ENCODE measurements at regions not wholly inside any gene's neighbourhood (a gene's known extent, or its start where the extent isn't known, plus 50 kb on each side); places are given as distances from the start of the nearest gene placed in this dataset.

- H3K4me3 ChIP-seq (ENCODE audit: low read depth in 2 of 2, low read length in 2 of 2) = no peak overlapping the region
- ChIA-PET CTCF (no interaction called here), POLR2A (no interaction called here)
- no peaks in the 10 kb centered on the region for H3K9me3 ChIP-seq (ENCODE audit: control insufficient read depth, insufficient read depth, low read depth, low read length)
- no TSS peak for BruUV-seq (replicated peaks)
- H3K36me3 ChIP-seq (ENCODE audit: control insufficient read depth, insufficient read depth, low read length) = no peaks in the 10 kb centered on the region
- no peak overlapping the region for H3K27ac ChIP-seq (ENCODE audit: low read length)
- no peaks in the 10 kb centered on the region for H3K4me1 ChIP-seq (ENCODE audit: control insufficient read depth, insufficient read depth, low read length)
- no peaks in the 10 kb centered on the region for H3K27me3 ChIP-seq (ENCODE audit: control insufficient read depth, insufficient read depth, low read length)
- intact Hi-C loops (cut with micrococcal nuclease; ENCODE audit: unreplicated experiment) = no loop called here
- in situ Hi-C loops (cut with HindIII; ENCODE audit: low pct_unique_long_range_greater_than_20kb, low sequenced_read_pairs) = no loop called here
- no peak for DNase-seq (ENCODE audit: low read depth, low spot score)
- peak; percentile 70 for ATAC-seq
- TF ChIP-seq POLR2AphosphoS5 (IDR thresholded peaks at IDR 0.05; ENCODE audit: low read depth, low read length) (no peak), CTCF (IDR thresholded peaks at IDR 0.05) (0 out of 2 replicates have a peak, but pooled peaks have one; percentile 9)
Observed at GRCh38 chr11:113587308-113587739, 112.1 kb upstream of the DRD2 start.

- TF ChIP-seq CTCF (IDR thresholded peaks at IDR 0.05) = no peak
- no peak for TF ChIP-seq TCF7L2 (IDR thresholded peaks at IDR 0.05; ENCODE audit: low read depth, low read length)
- TF ChIP-seq POLR2AphosphoS5 (IDR thresholded peaks at IDR 0.05; ENCODE audit: low read depth, low read length) = no peak
- TF ChIP-seq SIN3A (IDR thresholded peaks at IDR 0.05; ENCODE audit: borderline replicate concordance, insufficient read depth, low read depth, low read length) = no peak
- TF ChIP-seq REST (IDR thresholded peaks at IDR 0.05; ENCODE audit: insufficient read depth in 1 of 2, low read depth in 2 of 2, low read length in 1 of 2) = no peak
- H3K4me1 ChIP-seq (ENCODE audit: control insufficient read depth, insufficient read depth, low read length) = no peaks in the 10 kb centered on the region
- ATAC-seq (no peak), DNase-seq (ENCODE audit: low read depth, low spot score) (no peak)
- intact Hi-C loops (cut with micrococcal nuclease; ENCODE audit: unreplicated experiment) = no loop called here
- ChIA-PET CTCF (no interaction called here), POLR2A (no interaction called here)
- no peaks in the 10 kb centered on the region for H3K36me3 ChIP-seq (ENCODE audit: control insufficient read depth, insufficient read depth, low read length)
- no peaks in the 10 kb centered on the region for H3K27me3 ChIP-seq (ENCODE audit: control insufficient read depth, insufficient read depth, low read length)
- no peaks in the 10 kb centered on the region for H3K9me3 ChIP-seq (ENCODE audit: control insufficient read depth, insufficient read depth, low read depth, low read length)
- in situ Hi-C loops (cut with HindIII; ENCODE audit: low pct_unique_long_range_greater_than_20kb, low sequenced_read_pairs) = no loop called here
- no peak overlapping the region for H3K27ac ChIP-seq (ENCODE audit: low read length)
- no TSS peak for BruUV-seq (replicated peaks)
- H3K4me3 ChIP-seq (ENCODE audit: low read depth in 2 of 2, low read length in 2 of 2) = no peak overlapping the region
Observed at GRCh38 chr11:113584371-113584770, 109.2 kb upstream of the DRD2 start.

- H3K27ac ChIP-seq (ENCODE audit: low read length) = no peak overlapping the region
- no peak overlapping the region for H3K4me3 ChIP-seq (ENCODE audit: low read depth in 2 of 2, low read length in 2 of 2)
- no peaks in the 10 kb centered on the region for H3K4me1 ChIP-seq (ENCODE audit: control insufficient read depth, insufficient read depth, low read length)
- H3K36me3 ChIP-seq (ENCODE audit: control insufficient read depth, insufficient read depth, low read length) = no peaks in the 10 kb centered on the region
- in situ Hi-C loops (cut with HindIII; ENCODE audit: low pct_unique_long_range_greater_than_20kb, low sequenced_read_pairs) = no loop called here
- POLR2A ChIA-PET = no interaction called here
- DNase-seq (ENCODE audit: low read depth, low spot score) (no peak), ATAC-seq (no peak)
- no peaks in the 10 kb centered on the region for H3K9me3 ChIP-seq (ENCODE audit: control insufficient read depth, insufficient read depth, low read depth, low read length)
- CTCF ChIA-PET = no interaction called here
- TF ChIP-seq SIN3A (IDR thresholded peaks at IDR 0.05; ENCODE audit: borderline replicate concordance, insufficient read depth, low read depth, low read length) (no peak), POLR2AphosphoS5 (IDR thresholded peaks at IDR 0.05; ENCODE audit: low read depth, low read length) (no peak), CTCF (IDR thresholded peaks at IDR 0.05) (no peak), REST (IDR thresholded peaks at IDR 0.05; ENCODE audit: insufficient read depth in 1 of 2, low read depth in 2 of 2, low read length in 1 of 2) (no peak), TCF7L2 (IDR thresholded peaks at IDR 0.05; ENCODE audit: low read depth, low read length) (no peak)
- no peaks in the 10 kb centered on the region for H3K27me3 ChIP-seq (ENCODE audit: control insufficient read depth, insufficient read depth, low read length)
- no TSS peak for BruUV-seq (replicated peaks)
- intact Hi-C loops (cut with micrococcal nuclease; ENCODE audit: unreplicated experiment) = no loop called here
Observed at GRCh38 chr11:113581713-113582112, 106.5 kb upstream of the DRD2 start.
